GM21390 (cell line): ENCODE measurements at regions not wholly inside any gene's neighbourhood (a gene's known extent, or its start where the extent isn't known, plus 50 kb on each side); places are given as distances from the start of the nearest gene placed in this dataset.
"Not testable (repeated sequence)": the region's sequence is repeated elsewhere in the genome, so short reads cannot be mapped to it uniquely, and the experiment has no call there.

Experiments used
- ATAC-seq: cut with Tn5 transposase; IDR thresholded peaks from one replicate; pipeline ENCODE4 v1.9.1; 2021; ENCODE audit not compliant: unreplicated experiment

- ATAC-seq, result no peak
Observed at GRCh38 chr2:89831641-89832498, 1140.4 kb downstream of the RPIA start.

GRCh38 chr2:89833116-89833779 lies 1141.8 kb downstream of the RPIA start:
- peak; percentile 55 for ATAC-seq

GRCh38 chr2:89833780-89834117 lies 1142.3 kb downstream of the RPIA start:
- ATAC-seq, result no peak

- no peak for ATAC-seq
Observed at GRCh38 chr2:89834306-89834705, 1142.8 kb downstream of the RPIA start.

- ATAC-seq, result peak; percentile 43
Observed at GRCh38 chr2:89836326-89836725, 1144.9 kb downstream of the RPIA start.

GRCh38 chr2:89837962-89838625 lies 1146.6 kb downstream of the RPIA start:
- ATAC-seq, result no peak

- ATAC-seq, result not testable (repeated sequence)
Observed at GRCh38 chr2:89840175-89840574, 1148.7 kb downstream of the RPIA start.

GRCh38 chr2:89840781-89841475 lies 1149.5 kb downstream of the RPIA start:
- not testable (repeated sequence) for ATAC-seq

- ATAC-seq, result no peak
Observed at GRCh38 chr2:89841476-89841840, 1150.0 kb downstream of the RPIA start.

- ATAC-seq, result no peak
Observed at GRCh38 chr2:89842180-89842908, 1150.9 kb downstream of the RPIA start.

GRCh38 chr2:89844221-89844943 lies 1152.9 kb downstream of the RPIA start:
- no peak for ATAC-seq

GRCh38 chr2:89845532-89845931 lies 1154.1 kb downstream of the RPIA start:
- ATAC-seq, result no peak

GRCh38 chr2:89848114-89848513 lies 1156.6 kb downstream of the RPIA start:
- no peak for ATAC-seq

- ATAC-seq, result no peak
Observed at GRCh38 chr2:89848763-89849368, 1157.4 kb downstream of the RPIA start.

GRCh38 chr2:89849731-89850130 lies 1158.3 kb downstream of the RPIA start:
- no peak for ATAC-seq

GRCh38 chr2:89850481-89850880 lies 1159.0 kb downstream of the RPIA start:
- ATAC-seq, result no peak

GRCh38 chr2:89850881-89851582 lies 1159.6 kb downstream of the RPIA start:
- no peak for ATAC-seq

- ATAC-seq, result no peak
Observed at GRCh38 chr2:89851583-89851905, 1160.1 kb downstream of the RPIA start.

GRCh38 chr2:89853427-89853826 lies 1162.0 kb downstream of the RPIA start:
- ATAC-seq, result not testable (repeated sequence)
